ENCODE measurements at regions not wholly inside any gene's neighbourhood (a gene's known extent, or its start where the extent isn't known, plus 50 kb on each side); places are given as distances from the start of the nearest gene placed in this dataset.

DNA sequence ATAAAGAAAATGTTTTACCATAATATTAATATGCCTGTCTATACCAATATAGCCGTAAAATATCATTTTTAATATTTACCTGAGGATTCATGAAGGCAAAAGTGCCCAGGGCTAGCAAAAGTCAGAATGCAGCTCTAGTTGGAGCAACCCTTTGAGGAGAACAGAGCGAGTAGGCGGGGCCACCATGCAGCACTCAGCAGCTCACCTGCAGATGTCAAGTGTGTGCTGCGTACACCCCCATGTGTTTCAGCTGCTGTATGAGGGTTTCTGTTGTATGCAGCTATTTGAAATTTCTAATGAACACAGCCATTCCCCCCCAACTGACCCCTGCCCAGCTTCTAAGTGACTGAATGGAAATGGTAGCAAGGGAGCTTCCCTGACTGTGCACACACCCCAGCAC, 508.0 kb downstream of the QKI start:
- TF ChIP-seq, protein P1, sequence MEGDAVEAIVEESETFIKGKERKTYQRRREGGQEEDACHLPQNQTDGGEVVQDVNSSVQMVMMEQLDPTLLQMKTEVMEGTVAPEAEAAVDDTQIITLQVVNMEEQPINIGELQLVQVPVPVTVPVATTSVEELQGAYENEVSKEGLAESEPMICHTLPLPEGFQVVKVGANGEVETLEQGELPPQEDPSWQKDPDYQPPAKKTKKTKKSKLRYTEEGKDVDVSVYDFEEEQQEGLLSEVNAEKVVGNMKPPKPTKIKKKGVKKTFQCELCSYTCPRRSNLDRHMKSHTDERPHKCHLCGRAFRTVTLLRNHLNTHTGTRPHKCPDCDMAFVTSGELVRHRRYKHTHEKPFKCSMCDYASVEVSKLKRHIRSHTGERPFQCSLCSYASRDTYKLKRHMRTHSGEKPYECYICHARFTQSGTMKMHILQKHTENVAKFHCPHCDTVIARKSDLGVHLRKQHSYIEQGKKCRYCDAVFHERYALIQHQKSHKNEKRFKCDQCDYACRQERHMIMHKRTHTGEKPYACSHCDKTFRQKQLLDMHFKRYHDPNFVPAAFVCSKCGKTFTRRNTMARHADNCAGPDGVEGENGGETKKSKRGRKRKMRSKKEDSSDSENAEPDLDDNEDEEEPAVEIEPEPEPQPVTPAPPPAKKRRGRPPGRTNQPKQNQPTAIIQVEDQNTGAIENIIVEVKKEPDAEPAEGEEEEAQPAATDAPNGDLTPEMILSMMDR (IDR thresholded peaks at IDR 0.05), result no peak
- no peak for TF ChIP-seq POLR2A (IDR thresholded peaks at IDR 0.05; ENCODE audit: low read depth)
- TF ChIP-seq EP300 (IDR thresholded peaks at IDR 0.05), result no peak
- no peak for TF ChIP-seq POLR2AphosphoS5 (IDR thresholded peaks at IDR 0.05)

Measured in esophagus muscularis mucosa (tissue), 4 donors.